ENCODE measurements at regions not wholly inside any gene's neighbourhood (a gene's known extent, or its start where the extent isn't known, plus 50 kb on each side); places are given as distances from the start of the nearest gene placed in this dataset.

GRCh38 chr2:150143087-150143536 lies 344.4 kb downstream of the RND3 start:
- no peak for TF ChIP-seq CTCF (IDR thresholded peaks at IDR 0.05)
- TF ChIP-seq POLR2A (IDR thresholded peaks at IDR 0.05), result no peak
